ENCODE measurements at regions not wholly inside any gene's neighbourhood (a gene's known extent, or its start where the extent isn't known, plus 50 kb on each side); places are given as distances from the start of the nearest gene placed in this dataset.

DNA sequence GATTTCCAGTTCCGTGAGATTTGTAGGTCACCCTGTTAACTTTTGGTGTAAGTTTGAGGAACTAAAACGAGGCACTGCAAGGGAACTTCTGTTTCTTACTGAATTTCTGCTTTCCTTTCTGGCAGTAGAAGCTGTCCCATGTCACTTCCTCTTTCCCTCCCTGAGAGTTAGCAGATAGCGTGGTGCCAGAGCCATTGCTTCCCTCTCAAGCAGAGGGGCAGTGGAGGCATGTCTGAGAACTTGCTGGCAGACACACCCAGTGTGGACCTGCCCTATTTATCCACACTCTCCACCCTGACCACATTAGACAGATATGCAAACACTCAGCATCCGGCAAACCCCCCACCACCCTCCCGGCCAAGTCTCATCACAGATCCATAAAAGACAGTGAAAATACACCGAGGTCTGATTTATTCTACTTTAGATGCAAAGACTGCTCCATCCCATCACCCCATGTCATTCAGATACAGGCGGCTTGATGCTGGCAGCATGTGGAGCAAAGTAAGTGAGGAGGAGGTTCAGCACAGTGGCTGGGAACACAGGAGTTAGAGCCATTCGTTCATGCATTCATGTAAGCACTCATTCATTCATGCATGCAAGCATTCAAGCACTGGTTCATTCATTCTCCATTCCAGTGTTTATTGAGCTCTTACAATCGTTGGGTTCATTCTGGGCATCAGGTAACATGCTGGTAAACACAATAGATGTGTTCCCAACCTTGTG, 324.7 kb downstream of the SHQ1 start:
- intact Hi-C loops (cut with micrococcal nuclease; ENCODE audit: unreplicated experiment) = no loop called here
- POLR2A ChIA-PET (ENCODE audit: low non-redundant PET) = no interaction called here
- no peak for DNase-seq (ENCODE audit: low spot score)

DNA sequence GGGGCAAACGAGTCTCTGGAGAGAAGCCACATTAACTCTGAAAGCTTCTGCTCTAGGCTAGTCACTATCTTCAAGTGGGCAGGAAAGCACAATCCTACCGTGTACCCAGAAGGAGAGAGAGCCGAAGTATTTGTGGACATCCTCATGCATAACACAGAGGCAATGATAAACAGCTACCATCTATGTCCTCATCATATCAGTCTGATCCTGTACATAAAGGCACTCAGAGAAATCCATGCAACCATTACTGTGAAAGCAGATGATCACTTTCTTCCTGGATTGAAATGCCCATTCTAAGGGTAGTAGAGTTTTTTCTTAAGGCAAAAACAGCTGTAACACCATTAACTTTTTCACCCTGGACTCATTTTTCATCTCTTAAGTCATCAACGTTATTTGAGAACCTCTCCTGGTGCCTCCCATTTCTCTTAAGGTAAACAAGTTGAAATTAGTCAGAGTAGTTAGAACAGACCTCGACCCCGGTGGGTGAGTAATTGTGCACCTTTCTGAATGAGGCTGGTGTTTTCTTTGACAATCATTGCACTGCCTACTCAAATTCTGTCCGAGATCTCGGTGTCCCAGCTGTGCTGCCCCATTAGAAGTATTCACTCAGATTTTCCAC, 327.4 kb downstream of the SHQ1 start:
- Histone ChIP-seq H3K4me3 (ENCODE audit: low read depth, low read length, poor library complexity, severe bottlenecking) (no peak overlapping the region), H3K9me3 (ENCODE audit: low read depth, low read length, poor library complexity, severe bottlenecking) (no peaks in the 10 kb centered on the region), H3K36me3 (ENCODE audit: insufficient read depth, low read length, poor library complexity, severe bottlenecking) (no peaks in the 10 kb centered on the region), H3K4me1 (ENCODE audit: insufficient read depth, low read length, poor library complexity, severe bottlenecking) (no peaks in the 10 kb centered on the region), H3K27me3 (replicated peaks; ENCODE audit: insufficient read depth, low read depth, low read length, poor library complexity) (no peaks in the 10 kb centered on the region), H3K27ac (ENCODE audit: low read depth, low read length, poor library complexity, severe bottlenecking) (no peak overlapping the region)
- DNase-seq (ENCODE audit: low spot score) = no peak
- POLR2A ChIA-PET (ENCODE audit: low non-redundant PET) = interaction anchor here (0.5 kb wide), 1 partner anchor 1159 kb away, joined by 3 read pairs; no protein-coding TSS in a partner anchor
- CTCF ChIA-PET = no interaction called here
- TF ChIP-seq, protein P1, sequence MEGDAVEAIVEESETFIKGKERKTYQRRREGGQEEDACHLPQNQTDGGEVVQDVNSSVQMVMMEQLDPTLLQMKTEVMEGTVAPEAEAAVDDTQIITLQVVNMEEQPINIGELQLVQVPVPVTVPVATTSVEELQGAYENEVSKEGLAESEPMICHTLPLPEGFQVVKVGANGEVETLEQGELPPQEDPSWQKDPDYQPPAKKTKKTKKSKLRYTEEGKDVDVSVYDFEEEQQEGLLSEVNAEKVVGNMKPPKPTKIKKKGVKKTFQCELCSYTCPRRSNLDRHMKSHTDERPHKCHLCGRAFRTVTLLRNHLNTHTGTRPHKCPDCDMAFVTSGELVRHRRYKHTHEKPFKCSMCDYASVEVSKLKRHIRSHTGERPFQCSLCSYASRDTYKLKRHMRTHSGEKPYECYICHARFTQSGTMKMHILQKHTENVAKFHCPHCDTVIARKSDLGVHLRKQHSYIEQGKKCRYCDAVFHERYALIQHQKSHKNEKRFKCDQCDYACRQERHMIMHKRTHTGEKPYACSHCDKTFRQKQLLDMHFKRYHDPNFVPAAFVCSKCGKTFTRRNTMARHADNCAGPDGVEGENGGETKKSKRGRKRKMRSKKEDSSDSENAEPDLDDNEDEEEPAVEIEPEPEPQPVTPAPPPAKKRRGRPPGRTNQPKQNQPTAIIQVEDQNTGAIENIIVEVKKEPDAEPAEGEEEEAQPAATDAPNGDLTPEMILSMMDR (conservative IDR thresholded peaks at IDR 0.05; ENCODE audit: low read depth, low read length) = no peak
- TF ChIP-seq EZH2 (IDR thresholded peaks at IDR 0.05; ENCODE audit: borderline replicate concordance, low read depth, low read length, poor library complexity, severe bottlenecking) = no peak
- intact Hi-C loops (cut with micrococcal nuclease; ENCODE audit: unreplicated experiment) = no loop called here
- no TSS peak for BruUV-seq (replicated peaks)

More for the DNA sequence above, 324.7 kb downstream of the SHQ1 start:
- H3K9me3 ChIP-seq (ENCODE audit: low read depth, low read length, poor library complexity, severe bottlenecking) = no peaks in the 10 kb centered on the region
- H3K4me1 ChIP-seq (ENCODE audit: insufficient read depth, low read length, poor library complexity, severe bottlenecking) = no peaks in the 10 kb centered on the region
- H3K36me3 ChIP-seq (ENCODE audit: insufficient read depth, low read length, poor library complexity, severe bottlenecking) = no peaks in the 10 kb centered on the region
- H3K27me3 ChIP-seq (replicated peaks; ENCODE audit: insufficient read depth, low read depth, low read length, poor library complexity) = no peaks in the 10 kb centered on the region
- no TSS peak for BruUV-seq (replicated peaks)
- CTCF ChIA-PET = no interaction called here
- no peak overlapping the region for H3K27ac ChIP-seq (ENCODE audit: low read depth, low read length, poor library complexity, severe bottlenecking)
- TF ChIP-seq, protein P1 (conservative IDR thresholded peaks at IDR 0.05; ENCODE audit: low read depth, low read length) = no peak
- no peak for TF ChIP-seq EZH2 (IDR thresholded peaks at IDR 0.05; ENCODE audit: borderline replicate concordance, low read depth, low read length, poor library complexity, severe bottlenecking)
- no peak overlapping the region for H3K4me3 ChIP-seq (ENCODE audit: low read depth, low read length, poor library complexity, severe bottlenecking)

DNA sequence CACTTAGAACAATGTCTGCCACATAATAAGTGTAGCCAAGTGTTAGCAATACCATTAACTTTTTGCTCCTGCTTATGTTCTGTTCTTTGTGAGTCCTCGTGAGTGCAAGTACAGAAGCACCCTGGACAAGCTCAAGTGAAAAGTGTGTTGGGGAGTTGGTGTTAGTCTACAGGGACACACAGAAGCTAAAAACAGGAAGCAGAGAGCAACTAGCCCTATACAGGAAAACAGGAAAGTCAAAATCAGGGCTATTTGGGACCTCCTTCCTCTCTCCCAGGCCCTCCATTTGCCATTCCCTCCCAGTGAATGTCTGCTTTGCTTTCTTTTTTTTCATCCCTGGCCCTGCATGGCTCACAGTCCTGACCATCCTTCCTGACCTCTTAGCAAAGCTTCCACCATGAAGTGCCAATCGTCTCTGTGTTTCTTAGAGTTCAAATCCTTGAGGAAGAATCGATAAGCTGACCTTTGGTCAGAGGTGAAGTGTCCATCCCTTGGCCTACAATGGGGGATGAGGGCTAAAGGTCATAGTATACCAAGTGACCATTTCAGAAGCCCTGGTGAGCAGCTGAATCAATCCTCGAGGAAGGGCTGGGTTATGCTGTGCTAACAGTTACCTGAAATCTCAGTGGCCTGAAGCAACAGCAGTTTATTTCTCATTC, 328.2 kb downstream of the SHQ1 start:
- no peak for DNase-seq (ENCODE audit: low spot score)
- H3K9me3 ChIP-seq (ENCODE audit: low read depth, low read length, poor library complexity, severe bottlenecking) = no peaks in the 10 kb centered on the region
- no TSS peak for BruUV-seq (replicated peaks)
- ChIA-PET POLR2A (ENCODE audit: low non-redundant PET) (no interaction called here), CTCF (no interaction called here)
- no peak overlapping the region for H3K4me3 ChIP-seq (ENCODE audit: low read depth, low read length, poor library complexity, severe bottlenecking)
- TF ChIP-seq, protein P1 (conservative IDR thresholded peaks at IDR 0.05; ENCODE audit: low read depth, low read length) = no peak
- no peak for TF ChIP-seq EZH2 (IDR thresholded peaks at IDR 0.05; ENCODE audit: borderline replicate concordance, low read depth, low read length, poor library complexity, severe bottlenecking)
- no peaks in the 10 kb centered on the region for H3K4me1 ChIP-seq (ENCODE audit: insufficient read depth, low read length, poor library complexity, severe bottlenecking)
- H3K27ac ChIP-seq (ENCODE audit: low read depth, low read length, poor library complexity, severe bottlenecking) = no peak overlapping the region
- H3K27me3 ChIP-seq (replicated peaks; ENCODE audit: insufficient read depth, low read depth, low read length, poor library complexity) = no peaks in the 10 kb centered on the region
- no peaks in the 10 kb centered on the region for H3K36me3 ChIP-seq (ENCODE audit: insufficient read depth, low read length, poor library complexity, severe bottlenecking)
- intact Hi-C loops (cut with micrococcal nuclease; ENCODE audit: unreplicated experiment) = no loop called here
